ENCODE measurements at regions not wholly inside any gene's neighbourhood (a gene's known extent, or its start where the extent isn't known, plus 50 kb on each side); places are given as distances from the start of the nearest gene placed in this dataset.

DNA sequence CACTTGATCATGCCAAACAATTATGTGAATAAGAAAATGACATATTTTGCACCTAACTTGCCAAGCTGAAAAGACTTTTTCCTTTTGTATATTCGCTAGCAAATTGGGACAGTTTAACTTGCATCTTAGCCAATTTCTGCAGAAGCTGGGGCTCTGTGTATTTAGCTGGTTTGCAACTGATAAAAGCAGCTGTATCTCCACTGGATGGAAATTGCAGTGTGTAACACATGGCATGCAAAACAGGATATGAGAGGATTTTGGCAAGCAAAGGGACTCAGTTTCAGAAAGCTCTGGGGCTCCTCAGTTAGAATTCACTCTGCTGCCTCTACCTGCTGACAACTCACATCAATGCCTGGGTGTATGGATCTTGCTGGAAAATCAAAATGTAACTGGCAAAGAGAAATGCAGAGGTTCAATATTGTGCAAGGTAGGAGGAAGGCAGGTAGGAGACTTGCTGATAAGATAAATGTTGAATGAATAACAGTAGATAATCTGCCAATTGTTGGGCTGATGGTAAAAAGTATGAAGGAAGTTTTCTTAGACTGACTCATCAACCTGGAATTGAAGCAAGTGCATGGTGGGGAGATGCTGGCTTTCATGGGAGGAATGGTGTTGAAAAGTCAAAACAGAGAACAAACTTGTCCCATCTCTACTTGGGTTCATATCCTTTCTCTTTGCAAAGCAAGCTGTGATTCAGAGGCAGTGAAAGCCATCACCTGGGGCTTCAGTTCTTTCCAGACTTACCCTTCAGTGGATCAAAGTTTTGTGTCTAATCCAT lies 546.9 kb upstream of the AMELY start:
- TF ChIP-seq, protein P1, sequence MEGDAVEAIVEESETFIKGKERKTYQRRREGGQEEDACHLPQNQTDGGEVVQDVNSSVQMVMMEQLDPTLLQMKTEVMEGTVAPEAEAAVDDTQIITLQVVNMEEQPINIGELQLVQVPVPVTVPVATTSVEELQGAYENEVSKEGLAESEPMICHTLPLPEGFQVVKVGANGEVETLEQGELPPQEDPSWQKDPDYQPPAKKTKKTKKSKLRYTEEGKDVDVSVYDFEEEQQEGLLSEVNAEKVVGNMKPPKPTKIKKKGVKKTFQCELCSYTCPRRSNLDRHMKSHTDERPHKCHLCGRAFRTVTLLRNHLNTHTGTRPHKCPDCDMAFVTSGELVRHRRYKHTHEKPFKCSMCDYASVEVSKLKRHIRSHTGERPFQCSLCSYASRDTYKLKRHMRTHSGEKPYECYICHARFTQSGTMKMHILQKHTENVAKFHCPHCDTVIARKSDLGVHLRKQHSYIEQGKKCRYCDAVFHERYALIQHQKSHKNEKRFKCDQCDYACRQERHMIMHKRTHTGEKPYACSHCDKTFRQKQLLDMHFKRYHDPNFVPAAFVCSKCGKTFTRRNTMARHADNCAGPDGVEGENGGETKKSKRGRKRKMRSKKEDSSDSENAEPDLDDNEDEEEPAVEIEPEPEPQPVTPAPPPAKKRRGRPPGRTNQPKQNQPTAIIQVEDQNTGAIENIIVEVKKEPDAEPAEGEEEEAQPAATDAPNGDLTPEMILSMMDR (IDR thresholded peaks at IDR 0.05) = no peak
- no peak for TF ChIP-seq POLR2A (IDR thresholded peaks at IDR 0.05)

Data from ovary (tissue), 3 donors.